Prostate gland (tissue), 2 donors: ENCODE measurements at regions not wholly inside any gene's neighbourhood (a gene's known extent, or its start where the extent isn't known, plus 50 kb on each side); places are given as distances from the start of the nearest gene placed in this dataset.

Source experiments
- CTCF ChIP-seq, 4 experiments: fragments of 200-600 bp in 2 of 4; fragments of 450-650 bp in 2 of 4; sonication (generic) in 2 of 4; IDR thresholded peaks; 1 replicate in 3 of 4; 2 replicates in 1 of 4; pipeline ENCODE4 v1.5.1; 2016 to 2019; ENCODE audit warnings: antibody characterized with exemption in 4 of 4, mild to moderate bottlenecking in 2 of 4, moderate library complexity in 2 of 4
- POLR2A ChIP-seq: fragments of 450-650 bp; IDR thresholded peaks from one replicate; pipeline ENCODE4 v1.6.1; 2016; ENCODE audit warnings: antibody characterized with exemption, mild to moderate bottlenecking
- POLR2AphosphoS5 ChIP-seq: sonication (generic); formaldehyde crosslinking; IDR thresholded peaks from one replicate; pipeline ENCODE4 v1.6.1; 2017; ENCODE audit warnings: antibody characterized with exemption

GRCh38 chr2:144580521-144581161 lies 60.7 kb upstream of the ZEB2 start:
- TF ChIP-seq CTCF (IDR thresholded peaks at IDR 0.05) (no peak), POLR2A (no peak), POLR2AphosphoS5 (no peak)
